Central memory CD8-positive, alpha-beta T cell (primary cell): ENCODE measurements at regions not wholly inside any gene's neighbourhood (a gene's known extent, or its start where the extent isn't known, plus 50 kb on each side); places are given as distances from the start of the nearest gene placed in this dataset.
"Not testable (repeated sequence)": the region's sequence is repeated elsewhere in the genome, so short reads cannot be mapped to it uniquely, and the experiment has no call there.

Experiments
- ATAC-seq: fragments of 150-1000 bp; cut with Tn5 transposase; replicated peaks from 2 replicates; pipeline ENCODE4 v1.10.0; 2022; ENCODE audit warnings: mild to moderate bottlenecking, moderate FRiP score, moderate number of reproducible peaks; ENCODE audit not compliant: poor library complexity, severe bottlenecking; ENCODE audit errors: extremely low read depth
- DNase-seq, 2 donors: peaks; one replicate each; pipeline ENCODE4 v3.0.0; 2021; ENCODE audit warnings: low spot score in 2 of 2
- H3K27ac Mint-ChIP-seq: one replicate; pipeline ENCODE4 v1.8.0; 2022; ENCODE audit warnings: low read depth, mild to moderate bottlenecking, moderate library complexity, mixed read lengths
- H3K27me3 Mint-ChIP-seq: one replicate; pipeline ENCODE4 v1.8.0; 2022; ENCODE audit warnings: mixed read lengths
- H3K36me3 Mint-ChIP-seq: one replicate; pipeline ENCODE4 v1.8.0; 2022; ENCODE audit warnings: mild to moderate bottlenecking, moderate library complexity, mixed read lengths; ENCODE audit not compliant: insufficient read depth
- H3K4me1 Mint-ChIP-seq: one replicate; pipeline ENCODE4 v1.8.0; 2022; ENCODE audit warnings: mixed read lengths
- H3K4me3 Mint-ChIP-seq: one replicate; pipeline ENCODE4 v1.8.0; 2022; ENCODE audit warnings: mild to moderate bottlenecking, moderate library complexity, mixed read lengths
- H3K9me3 Mint-ChIP-seq: one replicate; pipeline ENCODE4 v1.8.0; 2022; ENCODE audit warnings: mixed read lengths

GRCh38 chr1:146774271-146774670 lies 163.9 kb upstream of the NBPF12 start:
- H3K27me3 Mint-ChIP-seq, result peaks cover 10% of the 10 kb centered on the region
- H3K9me3 Mint-ChIP-seq, H3K4me3 Mint-ChIP-seq, H3K36me3 Mint-ChIP-seq, DNase-seq, H3K4me1 Mint-ChIP-seq, H3K27ac Mint-ChIP-seq, ATAC-seq: not testable (repeated sequence)

- DNase-seq, H3K9me3 Mint-ChIP-seq, H3K4me1 Mint-ChIP-seq, ATAC-seq, H3K4me3 Mint-ChIP-seq, H3K27ac Mint-ChIP-seq, H3K36me3 Mint-ChIP-seq: not testable (repeated sequence)
- peaks cover 10% of the 10 kb centered on the region for H3K27me3 Mint-ChIP-seq
Observed at GRCh38 chr1:146771409-146771808, 166.7 kb upstream of the NBPF12 start.

- H3K9me3 Mint-ChIP-seq, H3K27ac Mint-ChIP-seq, H3K4me3 Mint-ChIP-seq, ATAC-seq, DNase-seq, H3K4me1 Mint-ChIP-seq, H3K36me3 Mint-ChIP-seq: not testable (repeated sequence)
- H3K27me3 Mint-ChIP-seq, result peaks cover 10% of the 10 kb centered on the region
Observed at GRCh38 chr1:146770998-146771397, 167.1 kb upstream of the NBPF12 start.

GRCh38 chr1:146763234-146763633 lies 174.9 kb upstream of the NBPF12 start:
- ATAC-seq, H3K27ac Mint-ChIP-seq, DNase-seq, H3K9me3 Mint-ChIP-seq, H3K4me1 Mint-ChIP-seq, H3K4me3 Mint-ChIP-seq, H3K36me3 Mint-ChIP-seq: not testable (repeated sequence)
- H3K27me3 Mint-ChIP-seq, result peaks cover 13% of the 10 kb centered on the region

GRCh38 chr1:146756858-146757257 lies 181.3 kb upstream of the NBPF12 start:
- DNase-seq, H3K4me1 Mint-ChIP-seq, H3K4me3 Mint-ChIP-seq, H3K9me3 Mint-ChIP-seq, H3K27ac Mint-ChIP-seq, H3K27me3 Mint-ChIP-seq, ATAC-seq, H3K36me3 Mint-ChIP-seq: not testable (repeated sequence)

GRCh38 chr1:146748686-146749085 lies 189.4 kb upstream of the NBPF12 start:
- not testable (repeated sequence) for H3K27me3 Mint-ChIP-seq, H3K36me3 Mint-ChIP-seq, H3K4me3 Mint-ChIP-seq, H3K4me1 Mint-ChIP-seq, ATAC-seq, H3K9me3 Mint-ChIP-seq, H3K27ac Mint-ChIP-seq, DNase-seq

- not testable (repeated sequence) for ATAC-seq, H3K27ac Mint-ChIP-seq, H3K4me3 Mint-ChIP-seq, H3K36me3 Mint-ChIP-seq, H3K9me3 Mint-ChIP-seq, DNase-seq, H3K4me1 Mint-ChIP-seq
- peaks cover 16% of the 10 kb centered on the region for H3K27me3 Mint-ChIP-seq
Observed at GRCh38 chr1:146731981-146732680, 206.0 kb upstream of the NBPF12 start.

GRCh38 chr1:146729642-146730344 lies 208.3 kb upstream of the NBPF12 start:
- not testable (repeated sequence) for ATAC-seq, H3K27me3 Mint-ChIP-seq, DNase-seq, H3K9me3 Mint-ChIP-seq, H3K4me1 Mint-ChIP-seq, H3K27ac Mint-ChIP-seq, H3K36me3 Mint-ChIP-seq, H3K4me3 Mint-ChIP-seq

GRCh38 chr1:146715054-146715453 lies 223.1 kb upstream of the NBPF12 start:
- not testable (repeated sequence) for H3K36me3 Mint-ChIP-seq, ATAC-seq, H3K4me1 Mint-ChIP-seq, DNase-seq, H3K9me3 Mint-ChIP-seq, H3K27me3 Mint-ChIP-seq, H3K4me3 Mint-ChIP-seq, H3K27ac Mint-ChIP-seq

GRCh38 chr1:146710838-146711521 lies 227.1 kb upstream of the NBPF12 start:
- H3K4me3 Mint-ChIP-seq, DNase-seq, ATAC-seq, H3K4me1 Mint-ChIP-seq, H3K36me3 Mint-ChIP-seq, H3K9me3 Mint-ChIP-seq, H3K27ac Mint-ChIP-seq, H3K27me3 Mint-ChIP-seq: not testable (repeated sequence)

- H3K4me1 Mint-ChIP-seq, H3K4me3 Mint-ChIP-seq, DNase-seq, ATAC-seq, H3K27ac Mint-ChIP-seq, H3K27me3 Mint-ChIP-seq, H3K36me3 Mint-ChIP-seq, H3K9me3 Mint-ChIP-seq: not testable (repeated sequence)
Observed at GRCh38 chr1:146709302-146709701, 228.8 kb upstream of the NBPF12 start.

GRCh38 chr1:146704162-146704724 lies 233.9 kb upstream of the NBPF12 start:
- H3K4me1 Mint-ChIP-seq, H3K4me3 Mint-ChIP-seq, H3K27me3 Mint-ChIP-seq, DNase-seq, H3K36me3 Mint-ChIP-seq, H3K27ac Mint-ChIP-seq, H3K9me3 Mint-ChIP-seq, ATAC-seq: not testable (repeated sequence)
